Activated CD8-positive, alpha-beta memory T cell treated with anti-CD3 and anti-CD28 coated beads, Interleukin-2, amount 10 ng/mL, durations not matched to agents 7 days and 5 days (primary cell): ENCODE measurements at regions not wholly inside any gene's neighbourhood (a gene's known extent, or its start where the extent isn't known, plus 50 kb on each side); places are given as distances from the start of the nearest gene placed in this dataset.

Source experiments
- ATAC-seq: fragments of 150-1000 bp; cut with Tn5 transposase; one replicate; pipeline ENCODE4 v1.10.0; 2021; ENCODE audit warnings: moderate library complexity
- CTCF ChIA-PET: fragments of 350-600 bp; sonication (Branson Sonifier 250); formaldehyde crosslinking; loops from one replicate; lab custom pipeline; 2021; ENCODE audit warnings: antibody characterized with exemption; lab: Charles Lee
- DNase-seq: peaks from one replicate; pipeline ENCODE4 v3.0.0-alpha.2; 2020
- H3K27ac Mint-ChIP-seq: one replicate; pipeline ENCODE4 v1.8.0; 2021; ENCODE audit warnings: mild to moderate bottlenecking, mixed read lengths
- H3K27me3 Mint-ChIP-seq: one replicate; pipeline ENCODE4 v1.8.0; 2021; ENCODE audit warnings: mixed read lengths
- H3K36me3 Mint-ChIP-seq: one replicate; pipeline ENCODE4 v1.8.0; 2021; ENCODE audit warnings: mild to moderate bottlenecking, mixed read lengths
- H3K4me1 Mint-ChIP-seq: one replicate; pipeline ENCODE4 v1.8.0; 2021; ENCODE audit warnings: mixed read lengths
- H3K4me3 Mint-ChIP-seq: one replicate; pipeline ENCODE4 v1.8.0; 2021; ENCODE audit warnings: mild to moderate bottlenecking, moderate library complexity, mixed read lengths
- H3K9me3 Mint-ChIP-seq: one replicate; pipeline ENCODE4 v1.8.0; 2022; ENCODE audit warnings: low read depth, mixed read lengths

DNA sequence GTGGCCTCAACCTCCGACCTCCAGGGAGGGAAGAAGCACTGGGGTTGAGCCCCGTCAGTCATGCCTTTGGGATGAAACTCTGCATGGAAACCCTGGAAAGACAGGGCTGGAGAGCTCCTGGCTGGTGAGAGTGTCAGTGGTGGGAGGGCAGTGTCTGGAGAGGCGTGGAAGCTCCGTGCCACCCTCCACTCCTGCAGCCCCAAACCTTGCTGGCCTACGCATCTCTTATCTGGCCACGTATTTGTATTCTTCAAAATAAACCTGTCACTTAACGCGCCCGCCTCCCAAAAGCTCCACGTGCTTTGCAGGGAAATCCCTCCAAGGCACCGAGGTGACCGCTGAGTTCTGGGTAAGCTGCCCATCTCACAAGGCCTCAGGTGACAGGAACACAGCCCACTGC lies 84.3 kb downstream of the TEX29 start:
- Mint-ChIP-seq H3K27ac (no peak overlapping the region), H3K4me1 (no peaks in the 10 kb centered on the region), H3K9me3 (no peaks in the 10 kb centered on the region), H3K27me3 (peaks cover 10% of the 10 kb centered on the region), H3K4me3 (no peak overlapping the region), H3K36me3 (no peaks in the 10 kb centered on the region)
- DNase-seq = no peak
- CTCF ChIA-PET = interaction anchor here (0.8 to 1.4 kb wide), 2 partner anchors 334 to 337 kb away, joined by 3 to 5 read pairs; no protein-coding TSS in a partner anchor
- ATAC-seq = no peak

DNA sequence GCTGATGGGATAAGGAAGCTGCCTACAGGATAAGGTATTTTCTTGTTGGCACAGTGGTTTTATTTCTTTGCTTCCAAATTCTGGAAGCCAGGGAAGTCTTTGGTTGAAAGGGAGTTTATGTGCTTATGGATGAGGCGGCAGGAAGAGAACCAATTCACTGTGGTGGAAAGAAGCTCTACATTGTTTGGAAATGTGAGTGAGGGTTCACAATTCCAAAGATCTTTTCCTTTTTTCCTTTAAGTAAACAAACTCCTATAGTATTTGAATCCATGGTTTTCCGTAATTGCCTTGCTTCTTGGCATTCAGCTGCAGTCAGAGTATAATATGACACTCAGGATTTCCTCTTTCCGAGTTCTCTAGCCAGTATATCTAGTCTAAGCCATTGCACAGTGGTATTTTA lies 86.2 kb downstream of the TEX29 start:
- DNase-seq (no peak), ATAC-seq (no peak)
- Mint-ChIP-seq H3K27ac (no peak overlapping the region), H3K9me3 (no peaks in the 10 kb centered on the region), H3K36me3 (no peaks in the 10 kb centered on the region), H3K4me3 (no peak overlapping the region), H3K27me3 (peaks cover 19% of the 10 kb centered on the region), H3K4me1 (no peaks in the 10 kb centered on the region)
- CTCF ChIA-PET = interaction anchor here (1.3 kb wide), 1 partner anchor 339 kb away, joined by 3 read pairs; no protein-coding TSS in a partner anchor

DNA sequence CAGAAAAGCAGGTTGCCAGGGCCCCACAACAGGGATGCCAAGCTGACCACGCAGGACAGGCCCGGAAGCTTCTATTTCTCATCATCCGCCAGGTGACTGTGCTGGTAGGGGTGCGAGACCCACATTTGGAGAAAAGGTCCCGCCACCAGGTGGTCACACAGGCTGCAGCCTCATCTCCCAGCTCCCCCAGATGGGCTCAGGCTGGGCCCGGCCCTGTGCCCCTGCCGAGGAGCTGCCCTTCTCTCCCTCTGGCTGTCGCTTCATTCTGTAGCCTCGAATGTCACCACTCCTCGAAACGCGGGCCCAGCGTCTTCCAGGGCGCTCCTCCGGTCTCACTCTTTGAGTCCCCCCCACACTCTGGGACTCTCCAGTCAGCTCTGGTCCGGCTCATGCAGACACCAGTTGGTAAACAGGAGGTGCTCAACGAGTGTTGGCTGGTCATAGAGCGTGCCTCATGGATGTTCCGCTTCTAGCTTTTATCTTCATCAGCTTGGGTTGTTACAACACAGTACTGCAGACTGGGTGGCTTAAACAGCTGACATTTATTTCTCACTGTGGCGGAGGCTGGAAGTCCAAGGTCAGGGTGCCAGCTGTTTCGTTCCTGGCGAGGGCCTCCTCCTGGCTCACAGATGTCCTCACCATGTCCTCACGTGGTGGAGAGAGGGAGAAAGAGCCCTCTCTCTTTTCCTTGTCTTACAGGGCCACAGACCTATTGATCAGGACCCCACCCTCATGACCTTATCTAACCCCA lies 87.1 kb downstream of the TEX29 start:
- no peak overlapping the region for H3K27ac Mint-ChIP-seq
- no peak for ATAC-seq
- H3K27me3 Mint-ChIP-seq = peaks cover 28% of the 10 kb centered on the region
- no peak for DNase-seq
- H3K9me3 Mint-ChIP-seq = no peaks in the 10 kb centered on the region
- H3K4me1 Mint-ChIP-seq = no peaks in the 10 kb centered on the region
- H3K36me3 Mint-ChIP-seq = no peaks in the 10 kb centered on the region
- CTCF ChIA-PET = interaction anchor here (1.3 kb wide), 1 partner anchor 340 kb away, joined by 3 read pairs; no protein-coding TSS in a partner anchor
- no peak overlapping the region for H3K4me3 Mint-ChIP-seq

DNA sequence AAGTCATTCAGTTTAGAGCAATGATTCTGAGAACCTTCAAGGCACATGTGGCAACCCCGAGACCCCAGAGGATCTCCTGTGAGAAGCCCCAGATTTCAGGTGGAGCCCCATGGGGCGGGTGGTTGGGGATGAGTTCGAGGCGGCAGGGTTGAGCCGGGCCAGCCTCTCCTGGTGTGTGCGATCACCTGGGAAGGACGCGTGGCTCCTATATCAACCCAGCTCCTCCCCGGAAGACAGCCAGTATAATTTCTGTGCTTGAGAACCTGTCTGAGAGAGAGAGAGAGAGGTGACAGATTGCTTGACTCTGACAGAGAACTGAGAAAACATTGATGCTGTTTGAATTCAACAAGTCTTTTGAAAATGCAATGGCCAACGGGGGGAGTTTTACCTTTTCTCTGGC lies 89.0 kb downstream of the TEX29 start:
- Mint-ChIP-seq H3K36me3 (no peaks in the 10 kb centered on the region), H3K4me3 (no peak overlapping the region), H3K27me3 (peaks cover 36% of the 10 kb centered on the region), H3K4me1 (no peaks in the 10 kb centered on the region), H3K27ac (no peak overlapping the region), H3K9me3 (no peaks in the 10 kb centered on the region)
- CTCF ChIA-PET = no interaction called here
- DNase-seq (no peak), ATAC-seq (no peak)

DNA sequence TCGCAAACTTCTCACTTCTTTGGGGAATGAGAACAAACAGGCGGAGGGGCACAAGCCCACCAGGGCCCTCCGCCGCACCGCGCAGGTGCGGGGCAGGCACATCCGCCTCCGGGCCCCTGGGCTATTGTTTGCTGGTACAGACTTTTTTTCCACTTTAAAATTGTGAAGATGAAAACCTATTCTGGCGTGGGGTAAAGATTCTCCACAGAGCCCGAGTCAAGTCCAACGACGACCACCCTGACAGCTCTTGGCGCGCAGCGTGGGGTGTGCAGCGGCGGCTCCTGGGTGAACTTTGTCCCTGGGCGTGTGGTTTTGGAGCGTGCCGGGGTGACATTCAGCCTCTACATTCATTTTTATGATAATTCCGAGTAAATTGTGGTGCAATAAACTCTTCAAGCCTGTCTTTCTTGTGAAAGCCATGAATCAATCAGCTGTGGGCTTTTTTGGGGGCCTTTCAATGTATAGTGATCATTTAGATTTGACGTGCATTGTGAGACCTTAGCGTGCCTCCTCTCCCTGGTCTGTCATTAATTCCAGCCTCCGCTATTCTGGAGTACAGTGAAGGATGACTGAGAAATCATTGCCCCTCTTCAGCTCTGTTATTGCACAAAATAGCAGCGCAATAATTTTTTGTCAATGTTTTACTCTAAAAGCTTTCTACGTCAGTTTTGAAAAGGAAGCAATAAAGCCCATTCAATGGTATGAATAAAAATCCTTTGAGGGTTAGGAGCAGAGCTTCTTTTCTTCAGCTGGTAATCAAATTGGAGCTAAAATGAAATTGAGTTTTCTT lies 90.0 kb downstream of the TEX29 start:
- Mint-ChIP-seq H3K4me3 (no peak overlapping the region), H3K9me3 (no peaks in the 10 kb centered on the region), H3K27me3 (peaks cover 40% of the 10 kb centered on the region), H3K36me3 (no peaks in the 10 kb centered on the region), H3K4me1 (no peaks in the 10 kb centered on the region), H3K27ac (no peak overlapping the region)
- no peak for DNase-seq
- CTCF ChIA-PET = interaction anchor here (0.9 kb wide), 1 partner anchor 82 kb away, joined by 3 read pairs; no protein-coding TSS in a partner anchor
- no peak for ATAC-seq

DNA sequence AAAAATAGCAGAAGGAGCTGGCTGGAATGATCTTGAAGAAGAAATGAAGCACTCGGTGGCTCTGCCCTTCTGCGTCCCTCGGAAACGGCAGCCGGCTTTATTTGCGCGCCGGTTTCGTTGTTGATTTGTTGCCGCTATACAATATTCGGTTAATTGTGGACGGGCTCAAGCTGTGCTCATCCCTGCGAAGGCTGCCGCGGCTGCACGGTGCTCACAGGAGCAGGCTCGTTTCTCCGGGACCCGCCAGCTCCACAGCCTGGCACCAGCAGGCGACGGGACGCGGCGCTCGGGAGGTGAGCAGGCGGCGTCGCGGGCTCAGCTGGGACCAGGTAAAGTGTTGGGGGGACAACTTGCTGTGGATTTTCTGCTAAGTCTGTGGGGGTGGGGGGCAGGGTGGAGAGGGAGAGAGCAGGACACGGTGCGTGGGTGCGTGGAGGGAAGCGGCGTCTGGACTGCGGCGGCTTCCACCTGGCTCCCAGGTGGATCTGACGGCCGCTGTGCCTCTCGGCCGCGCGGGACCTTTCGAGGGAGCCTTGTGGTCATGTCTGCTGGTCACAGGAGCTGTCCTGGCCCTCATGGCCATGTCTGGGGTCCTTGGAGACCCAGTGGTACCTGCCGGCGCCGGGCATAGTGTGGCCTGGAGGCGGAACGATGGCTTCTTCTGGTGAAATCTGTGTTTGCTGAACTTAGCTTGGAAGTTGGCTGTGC lies 90.9 kb downstream of the TEX29 start:
- Mint-ChIP-seq H3K4me1 (no peaks in the 10 kb centered on the region), H3K36me3 (no peaks in the 10 kb centered on the region), H3K9me3 (no peaks in the 10 kb centered on the region), H3K27me3 (peaks cover 40% of the 10 kb centered on the region), H3K4me3 (no peak overlapping the region), H3K27ac (no peak overlapping the region)
- DNase-seq (no peak), ATAC-seq (no peak)
- CTCF ChIA-PET = interaction anchor here (0.9 kb wide), 1 partner anchor 83 kb away, joined by 3 read pairs; no protein-coding TSS in a partner anchor

DNA sequence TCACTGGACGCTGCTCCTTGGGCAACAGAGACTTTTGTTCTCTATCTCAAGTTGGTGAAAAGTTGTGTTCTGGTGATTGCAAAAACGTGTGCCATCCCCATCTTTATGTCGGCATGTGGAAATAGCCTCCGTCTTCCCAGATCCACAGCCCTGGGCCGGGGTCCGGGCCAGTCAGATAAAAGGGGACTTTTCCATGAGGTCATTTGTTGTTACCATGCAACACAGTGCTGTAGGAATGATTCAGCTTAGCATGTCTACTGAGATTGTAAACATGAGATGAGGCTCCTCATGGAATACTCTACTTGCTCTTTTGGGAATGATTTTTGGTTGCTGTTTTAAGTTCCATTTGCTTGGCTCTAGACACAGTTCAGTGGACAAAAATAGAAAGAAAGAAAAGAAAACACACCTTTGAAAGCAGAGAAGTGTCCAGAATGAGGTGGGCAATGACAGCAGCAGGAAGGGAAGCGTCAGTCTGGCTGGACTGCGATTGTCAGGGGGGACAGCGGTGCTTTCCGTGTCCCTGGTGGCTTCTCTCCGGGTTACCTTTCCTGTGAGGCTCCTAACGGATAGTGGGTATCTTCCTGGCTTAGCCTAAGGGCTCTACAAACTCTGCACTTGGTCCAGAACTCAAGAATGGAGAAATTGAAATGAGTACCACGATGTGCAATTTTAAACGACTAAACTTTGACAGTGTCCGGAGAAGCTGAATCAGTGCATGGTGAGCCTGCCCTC lies 91.6 kb downstream of the TEX29 start:
- Mint-ChIP-seq H3K4me1 (no peaks in the 10 kb centered on the region), H3K9me3 (no peaks in the 10 kb centered on the region), H3K27me3 (peaks cover 40% of the 10 kb centered on the region), H3K36me3 (no peaks in the 10 kb centered on the region), H3K27ac (no peak overlapping the region), H3K4me3 (no peak overlapping the region)
- no peak for ATAC-seq
- DNase-seq = no peak
- CTCF ChIA-PET = no interaction called here

DNA sequence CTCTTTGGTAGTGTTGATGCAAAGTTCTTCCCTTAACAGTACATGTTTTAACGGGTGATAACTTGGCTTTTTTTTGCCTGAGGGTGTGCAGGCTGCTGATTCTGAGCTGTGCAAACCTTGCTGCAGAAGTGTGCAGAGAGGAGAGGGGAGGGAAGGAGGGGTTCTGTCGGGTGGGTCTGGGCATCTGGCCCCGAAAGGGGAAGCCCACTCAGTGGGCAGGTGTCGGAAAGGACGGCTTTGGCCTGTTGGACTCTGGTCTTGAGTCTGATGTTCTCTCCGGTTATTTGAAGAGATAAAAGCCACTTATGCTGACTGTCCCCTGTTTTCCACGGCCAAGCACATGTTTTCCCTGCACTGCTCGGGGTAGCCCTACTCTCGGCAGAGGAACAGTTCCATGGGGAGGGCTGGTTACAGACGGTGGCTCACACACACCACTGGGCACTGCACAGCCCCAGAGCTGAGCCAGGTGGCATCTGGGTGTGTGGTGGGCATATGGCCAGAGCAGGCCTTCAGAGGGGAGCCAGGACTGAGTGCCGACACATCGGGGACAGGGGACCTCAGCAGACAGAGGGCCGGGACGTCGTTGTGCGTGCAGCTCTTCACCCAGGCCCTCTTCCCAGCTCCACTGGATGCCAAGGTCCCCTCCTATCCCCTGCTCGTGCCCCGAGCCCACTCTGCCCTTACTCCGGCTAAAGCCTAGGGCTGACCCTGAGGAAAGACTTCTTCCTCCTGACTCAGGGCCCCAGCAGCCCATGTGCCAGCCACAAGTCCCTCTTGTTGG lies 93.2 kb downstream of the TEX29 start:
- Mint-ChIP-seq H3K4me3 (no peak overlapping the region), H3K36me3 (no peaks in the 10 kb centered on the region), H3K4me1 (no peaks in the 10 kb centered on the region), H3K9me3 (no peaks in the 10 kb centered on the region), H3K27me3 (peaks cover 34% of the 10 kb centered on the region), H3K27ac (no peak overlapping the region)
- DNase-seq (no peak), ATAC-seq (no peak)
- CTCF ChIA-PET = no interaction called here

DNA sequence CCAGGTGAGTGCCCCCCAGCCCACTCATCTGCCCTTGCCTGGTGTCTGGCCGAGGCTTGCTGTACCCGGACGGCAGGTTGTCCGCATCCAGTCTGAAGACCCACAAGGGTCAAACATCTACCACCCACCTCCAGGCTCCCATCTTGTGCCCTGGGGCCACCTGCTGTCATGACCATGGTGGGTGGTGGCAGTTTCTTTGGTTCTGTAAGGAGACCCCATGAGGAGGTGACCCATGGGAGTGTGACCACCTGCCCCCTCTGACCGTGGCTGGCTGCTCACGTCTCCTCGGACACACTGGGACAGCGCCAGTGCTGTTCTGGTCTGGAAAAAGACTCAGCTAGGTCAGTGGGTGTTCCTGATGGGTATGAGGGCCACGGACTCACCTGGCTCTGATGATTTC lies 93.9 kb downstream of the TEX29 start:
- H3K9me3 Mint-ChIP-seq = no peaks in the 10 kb centered on the region
- H3K4me1 Mint-ChIP-seq = no peaks in the 10 kb centered on the region

DNA sequence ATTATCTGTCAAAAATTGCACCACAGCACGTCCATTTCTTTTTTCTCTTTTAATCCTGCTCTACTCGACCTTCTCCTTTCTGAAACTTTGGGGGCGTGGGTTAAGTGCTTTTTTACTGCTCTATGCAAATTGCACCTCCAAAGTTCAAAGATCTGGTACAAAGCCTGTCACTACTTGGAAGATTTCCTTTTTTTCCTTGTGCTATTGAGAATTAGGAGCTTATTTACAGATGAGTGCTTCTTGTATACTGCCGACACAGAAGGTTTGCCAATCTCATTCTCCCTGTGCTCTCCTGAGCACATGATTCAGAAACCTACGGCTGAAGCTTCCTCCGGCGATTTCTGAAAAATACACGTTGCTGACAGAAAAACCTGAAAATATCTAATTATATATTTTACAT lies 94.8 kb downstream of the TEX29 start:
- CTCF ChIA-PET = no interaction called here
- no peak for ATAC-seq
- Mint-ChIP-seq H3K27ac (no peak overlapping the region), H3K4me1 (no peaks in the 10 kb centered on the region), H3K9me3 (no peaks in the 10 kb centered on the region), H3K27me3 (peaks cover 28% of the 10 kb centered on the region), H3K4me3 (no peak overlapping the region), H3K36me3 (no peaks in the 10 kb centered on the region)
- no peak for DNase-seq

More for the DNA sequence above, 93.9 kb downstream of the TEX29 start:
- ATAC-seq (no peak), DNase-seq (no peak)
- Mint-ChIP-seq H3K4me3 (no peak overlapping the region), H3K27me3 (peaks cover 34% of the 10 kb centered on the region), H3K27ac (no peak overlapping the region), H3K36me3 (no peaks in the 10 kb centered on the region)
- CTCF ChIA-PET = no interaction called here

DNA sequence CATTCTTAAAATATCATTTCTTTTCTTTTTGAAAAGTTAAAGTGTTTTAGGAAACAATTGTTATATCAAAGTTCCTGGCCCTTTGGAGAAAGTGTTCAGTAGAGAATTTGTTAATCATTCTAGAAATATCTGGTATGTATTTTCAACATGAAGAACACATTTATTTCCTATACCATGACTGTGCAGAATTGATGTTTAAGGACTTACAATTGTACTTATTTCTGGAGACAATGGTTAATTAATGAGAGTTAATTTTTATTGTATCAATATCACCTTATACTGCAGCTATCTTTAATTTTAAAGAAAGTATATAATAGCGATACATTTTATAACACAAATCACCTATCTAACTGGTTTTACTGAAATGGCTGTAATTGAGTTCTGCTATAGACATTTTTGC lies 95.3 kb downstream of the TEX29 start:
- CTCF ChIA-PET = no interaction called here
- no peaks in the 10 kb centered on the region for H3K4me1 Mint-ChIP-seq
- H3K36me3 Mint-ChIP-seq = no peaks in the 10 kb centered on the region
- no peak overlapping the region for H3K27ac Mint-ChIP-seq
- H3K27me3 Mint-ChIP-seq = peaks cover 24% of the 10 kb centered on the region
- no peak for ATAC-seq
- DNase-seq = no peak
- H3K4me3 Mint-ChIP-seq = no peak overlapping the region
- no peaks in the 10 kb centered on the region for H3K9me3 Mint-ChIP-seq

DNA sequence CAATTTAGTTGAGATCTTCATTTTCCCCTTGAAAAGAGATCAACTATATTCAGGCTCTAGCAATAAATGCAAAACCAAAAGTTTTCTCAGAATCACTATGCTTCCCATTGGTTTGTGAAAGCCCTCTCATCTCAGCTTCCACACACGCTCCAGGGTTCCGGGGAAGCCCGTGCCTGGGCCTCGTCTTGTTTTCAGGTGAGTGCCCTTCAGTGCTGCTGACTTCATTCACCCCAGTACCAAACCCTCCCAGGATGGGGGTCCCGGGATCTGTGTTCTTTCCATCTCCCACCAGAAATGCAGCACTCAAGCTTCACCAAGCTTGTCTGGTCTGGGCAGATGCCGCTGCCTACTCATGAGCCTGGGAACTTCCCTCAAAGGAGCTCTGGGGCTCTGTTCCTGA lies 97.7 kb downstream of the TEX29 start:
- no peaks in the 10 kb centered on the region for H3K9me3 Mint-ChIP-seq
- peaks cover 10% of the 10 kb centered on the region for H3K27me3 Mint-ChIP-seq
- H3K36me3 Mint-ChIP-seq = no peaks in the 10 kb centered on the region
- no peak for ATAC-seq
- no peak overlapping the region for H3K4me3 Mint-ChIP-seq
- CTCF ChIA-PET = interaction anchor here (1.8 kb wide), 1 partner anchor 11 kb away, joined by 6 read pairs; no protein-coding TSS in a partner anchor
- no peak for DNase-seq
- H3K27ac Mint-ChIP-seq = no peak overlapping the region
- no peaks in the 10 kb centered on the region for H3K4me1 Mint-ChIP-seq
